ENCODE measurements at regions not wholly inside any gene's neighbourhood (a gene's known extent, or its start where the extent isn't known, plus 50 kb on each side); places are given as distances from the start of the nearest gene placed in this dataset.

GRCh38 chr15:67992834-67993233 is 61.3 kb upstream of the PIAS1 start:
- no peak for DNase-seq

DNA sequence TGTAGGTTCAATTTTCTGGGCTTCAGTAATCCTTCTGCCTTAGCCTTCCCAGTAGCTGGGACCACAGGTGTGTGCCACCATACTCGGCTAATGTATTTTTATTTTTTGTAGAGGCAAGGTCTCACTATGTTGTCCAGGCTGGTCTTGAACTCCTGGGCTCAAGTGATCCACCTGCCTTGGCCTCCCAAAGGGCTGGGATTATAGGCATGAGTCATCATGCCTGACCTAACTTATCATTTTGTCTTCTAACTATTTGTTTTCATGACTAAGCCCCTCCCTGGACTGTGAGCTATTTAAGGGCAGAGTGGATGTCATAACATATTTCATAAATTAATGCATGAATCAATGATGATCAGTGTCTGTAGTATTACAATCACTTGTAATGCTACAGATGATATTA is 56.1 kb upstream of the PIAS1 start:
- no peak for DNase-seq

DNA sequence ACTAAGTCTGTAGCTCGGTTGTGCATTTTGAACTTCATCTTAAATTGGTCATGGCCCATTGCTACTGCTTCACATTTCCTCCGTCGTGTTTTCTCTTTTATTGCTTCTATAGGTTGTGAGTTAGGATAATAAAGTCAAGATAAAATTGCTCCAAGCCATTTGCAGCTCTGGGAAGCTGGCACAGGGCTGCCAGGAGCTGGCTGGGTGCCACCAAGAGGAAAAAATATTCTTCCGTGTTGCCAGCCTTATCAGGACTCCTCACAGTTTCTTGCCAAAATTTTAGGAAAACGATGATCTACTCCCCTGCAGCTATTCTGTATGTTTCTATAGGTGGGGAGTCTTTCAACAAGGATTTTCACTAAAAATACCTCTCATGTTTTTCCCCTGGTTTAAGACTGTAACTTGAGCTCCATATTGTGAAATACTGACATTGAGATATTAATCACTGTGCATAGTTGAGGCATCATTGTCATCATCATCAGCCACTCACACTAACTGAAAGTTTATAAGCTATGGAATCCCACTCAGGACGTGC is 55.4 kb upstream of the PIAS1 start:
- DNase-seq: no peak

- no peak for DNase-seq
These were observed 54.6 kb upstream of the PIAS1 start for GRCh38 chr15:67999320-68000100.

GRCh38 chr15:68000754-68001153 is 53.4 kb upstream of the PIAS1 start:
- no peak for DNase-seq

GRCh38 chr15:68001811-68002210 is 52.3 kb upstream of the PIAS1 start:
- DNase-seq: no peak

- no peak for DNase-seq
These were observed 50.8 kb upstream of the PIAS1 start for GRCh38 chr15:68003297-68003696.

Data from SW 1271 (cell line).